ENCODE measurements at regions not wholly inside any gene's neighbourhood (a gene's known extent, or its start where the extent isn't known, plus 50 kb on each side); places are given as distances from the start of the nearest gene placed in this dataset.
A peak's percentile ranks its signal among the peaks of the same experiment; 100 is the strongest.

DNA sequence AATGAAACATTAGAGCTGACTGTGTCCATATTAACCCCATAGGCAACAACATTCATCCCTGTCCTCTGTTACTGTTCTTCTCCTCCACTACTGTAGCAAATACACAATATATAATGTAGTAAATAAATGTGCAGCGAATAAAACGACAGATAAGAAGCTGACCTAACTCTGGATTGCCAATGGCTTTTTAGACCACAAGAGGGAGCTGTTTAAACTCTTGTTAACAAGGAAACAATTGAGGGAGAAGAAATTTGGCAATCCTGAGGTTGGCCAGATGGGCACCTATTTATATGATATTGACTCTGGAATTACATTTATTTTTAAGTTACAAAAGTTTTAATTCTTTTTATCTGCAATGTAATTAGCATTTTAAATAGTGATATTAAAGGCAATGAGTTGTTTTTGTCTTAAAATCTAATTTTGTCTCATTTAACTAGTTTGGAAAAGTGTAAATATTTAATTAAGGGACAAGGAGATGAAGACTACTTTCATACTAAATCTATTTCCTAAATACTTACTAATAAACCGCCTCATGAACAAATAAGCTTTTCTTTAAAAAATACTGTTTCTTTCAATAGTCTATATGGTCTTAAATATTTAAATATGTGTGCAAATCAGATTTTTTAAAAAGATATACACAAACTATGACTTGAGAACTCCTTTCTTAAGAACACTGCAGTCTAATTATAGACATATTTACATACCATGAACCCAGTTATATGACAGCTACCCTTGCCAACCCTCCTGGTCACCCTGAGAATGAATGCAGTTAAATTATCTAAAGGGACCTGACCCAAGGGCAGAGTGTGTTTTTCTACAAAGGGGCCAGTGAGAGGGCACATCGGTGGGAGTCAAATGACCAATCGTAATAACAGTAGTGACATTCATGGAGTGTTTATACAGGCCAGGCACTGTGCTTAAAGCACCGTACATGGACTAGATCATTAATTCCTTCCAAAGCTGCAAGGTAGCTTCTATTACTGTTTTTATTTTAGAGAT lies 52.9 kb upstream of the HPF1 start:
- peak; percentile 74 for DNase-seq (ENCODE audit: low spot score)

- no peak for DNase-seq (ENCODE audit: low spot score)
These were observed 50.3 kb upstream of the HPF1 start for GRCh38 chr4:169807934-169808509.

Data from iPS-NIHi11 (cell line).